Keratinocyte (primary cell): ENCODE measurements at regions not wholly inside any gene's neighbourhood (a gene's known extent, or its start where the extent isn't known, plus 50 kb on each side); places are given as distances from the start of the nearest gene placed in this dataset.

ENCODE experiments used
- DNase-seq: peaks from one replicate; pipeline ENCODE4 v3.0.0-alpha.2; 2011; ENCODE audit warnings: low read depth, missing footprints, low spot score
- FAIRE-seq: peaks from 2 replicates; lab custom pipeline; 2011; peaks lifted over from hg19 to GRCh38; lab: Jason Lieb, UNC
- H2AFZ ChIP-seq: 2 replicates; pipeline ENCODE4 v1.6.0; 2012; ENCODE audit warnings: low read length, control low read depth, inconsistent platforms; ENCODE audit not compliant: control insufficient read depth
- H3K27ac ChIP-seq: 2 replicates; pipeline ENCODE4 v1.5.1; 2011; ENCODE audit warnings: low read length; ENCODE audit not compliant: control insufficient read depth, insufficient read depth
- H3K27me3 ChIP-seq: 3 replicates; pipeline ENCODE4 v1.6.0; 2011; ENCODE audit warnings: low read length; ENCODE audit not compliant: control insufficient read depth, insufficient read depth; ENCODE audit errors: extremely low read depth
- H3K36me3 ChIP-seq, 2 experiments: 2 replicates in 1 of 2; 3 replicates in 1 of 2; pipeline ENCODE4 v1.5.1; 2011; ENCODE audit warnings: low read length in 2 of 2, mild to moderate bottlenecking in 1 of 2; ENCODE audit not compliant: control insufficient read depth in 2 of 2, insufficient read depth in 2 of 2; ENCODE audit errors: extremely low read depth in 1 of 2
- H3K4me1 ChIP-seq: 3 replicates; pipeline ENCODE4 v1.5.1; 2011; ENCODE audit warnings: low read length; ENCODE audit not compliant: control insufficient read depth, insufficient read depth; ENCODE audit errors: extremely low read depth
- H3K4me2 ChIP-seq: 3 replicates; pipeline ENCODE4 v1.6.0; 2011; ENCODE audit warnings: low read depth, low read length; ENCODE audit not compliant: control insufficient read depth, insufficient read depth; ENCODE audit errors: extremely low read depth
- H3K4me3 ChIP-seq, 3 experiments: fragments of 200-600 bp in 1 of 3; sonication (generic) in 1 of 3; 2 replicates in 2 of 3; 3 replicates in 1 of 3; pipeline ENCODE4 v1.5.1; 2011 to 2016; ENCODE audit warnings: low read length in 3 of 3, mild to moderate bottlenecking in 3 of 3, control low read depth in 2 of 3, inconsistent platforms in 1 of 3, low read depth in 1 of 3, mixed read lengths in 1 of 3, mixed run types in 1 of 3, moderate library complexity in 1 of 3; ENCODE audit not compliant: control insufficient read depth in 2 of 3, insufficient read depth in 2 of 3; ENCODE audit errors: extremely low read depth in 1 of 3
- H3K79me2 ChIP-seq: 2 replicates; pipeline ENCODE4 v1.6.0; 2012; ENCODE audit warnings: low read length; ENCODE audit not compliant: control insufficient read depth, insufficient read depth
- H3K9ac ChIP-seq: 3 replicates; pipeline ENCODE4 v1.6.0; 2011; ENCODE audit warnings: low read length; ENCODE audit not compliant: control insufficient read depth, insufficient read depth; ENCODE audit errors: extremely low read depth
- H3K9me1 ChIP-seq: 3 replicates; pipeline ENCODE4 v1.6.0; 2011; ENCODE audit warnings: low read length; ENCODE audit not compliant: control insufficient read depth, insufficient read depth; ENCODE audit errors: extremely low read depth
- H3K9me3 ChIP-seq: 2 replicates; pipeline ENCODE4 v1.5.1; 2012; ENCODE audit warnings: low read depth, low read length; ENCODE audit not compliant: control insufficient read depth
- H4K20me1 ChIP-seq: 3 replicates; pipeline ENCODE4 v1.6.0; 2011; ENCODE audit warnings: low read length; ENCODE audit not compliant: control insufficient read depth, insufficient read depth; ENCODE audit errors: extremely low read depth
- EZH2 ChIP-seq: IDR thresholded peaks from one replicate; pipeline ENCODE4 v1.6.1; 2012; ENCODE audit warnings: inconsistent platforms, mild to moderate bottlenecking, low read length, moderate library complexity
- dilution Hi-C: fragments of 300-500 bp; cut with MboI; formaldehyde crosslinking; loops from one replicate; pipeline ENCODE4 v1.7.0; 2020; ENCODE audit warnings: low sequenced_read_pairs; ENCODE audit not compliant: extremely low pct_ligation_motif_present
- TF ChIP-seq, protein P1 (sequence below), 3 experiments: IDR thresholded peaks in 1 of 3; conservative IDR thresholded peaks in 1 of 3; optimal IDR thresholded peaks in 1 of 3; 2 replicates in 2 of 3; 3 replicates in 1 of 3; pipeline versions ENCODE3 to v1.5.1; 2011; ENCODE audit warnings: low read length in 3 of 3, mild to moderate bottlenecking in 3 of 3, moderate library complexity in 2 of 3, control low read depth in 1 of 3, inconsistent platforms in 1 of 3; ENCODE audit not compliant: insufficient read depth in 2 of 3; ENCODE audit errors: extremely low read depth in 1 of 3

DNA sequence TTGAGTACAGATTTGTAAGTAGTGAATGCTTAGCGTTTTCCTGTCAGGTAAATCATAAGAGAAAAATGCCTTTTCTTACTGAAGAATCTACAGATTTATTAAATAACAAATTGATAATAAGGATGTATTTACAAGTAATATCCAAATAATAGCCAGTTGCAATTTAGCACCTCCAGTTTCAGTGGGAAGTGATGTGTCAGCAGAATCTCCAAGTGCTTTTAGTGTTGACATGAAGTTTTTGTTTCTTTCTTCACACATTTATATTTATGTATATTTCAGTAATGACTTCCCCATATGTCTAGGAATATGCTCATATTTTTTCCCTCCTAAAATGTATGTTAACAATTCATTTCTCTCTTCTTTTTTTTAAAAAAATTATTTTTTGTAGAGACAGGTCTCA lies 229.9 kb upstream of the GRIN3A start:
- dilution Hi-C loops = no loop called here
- no peaks in the 10 kb centered on the region for H3K9me1 ChIP-seq
- no peaks in the 10 kb centered on the region for H3K4me1 ChIP-seq

DNA sequence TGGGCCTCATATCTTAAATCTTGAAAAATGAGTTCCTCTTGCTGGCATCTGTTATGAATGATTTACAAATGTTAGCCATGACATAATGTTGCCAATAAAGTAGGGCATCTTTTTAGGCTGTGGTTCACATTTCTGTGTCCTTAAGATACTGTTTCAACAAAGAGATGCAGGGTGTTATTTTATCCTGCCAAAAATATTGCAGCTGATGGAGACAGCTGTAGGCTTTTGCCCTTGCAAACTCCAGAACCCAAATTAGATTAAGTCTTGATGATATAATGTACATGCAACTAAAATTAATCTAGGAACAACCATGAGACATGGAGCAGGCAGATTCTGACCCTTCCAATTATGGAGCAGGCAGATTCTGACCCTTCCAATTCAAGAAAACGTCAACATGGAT lies 228.2 kb upstream of the GRIN3A start:
- no peaks in the 10 kb centered on the region for H4K20me1 ChIP-seq
- no peaks in the 10 kb centered on the region for H3K79me2 ChIP-seq
- dilution Hi-C loops = no loop called here
- no peak overlapping the region for H3K9ac ChIP-seq
- H3K9me1 ChIP-seq = no peaks in the 10 kb centered on the region
- H3K27ac ChIP-seq = no peak overlapping the region
- TF ChIP-seq, protein P1, sequence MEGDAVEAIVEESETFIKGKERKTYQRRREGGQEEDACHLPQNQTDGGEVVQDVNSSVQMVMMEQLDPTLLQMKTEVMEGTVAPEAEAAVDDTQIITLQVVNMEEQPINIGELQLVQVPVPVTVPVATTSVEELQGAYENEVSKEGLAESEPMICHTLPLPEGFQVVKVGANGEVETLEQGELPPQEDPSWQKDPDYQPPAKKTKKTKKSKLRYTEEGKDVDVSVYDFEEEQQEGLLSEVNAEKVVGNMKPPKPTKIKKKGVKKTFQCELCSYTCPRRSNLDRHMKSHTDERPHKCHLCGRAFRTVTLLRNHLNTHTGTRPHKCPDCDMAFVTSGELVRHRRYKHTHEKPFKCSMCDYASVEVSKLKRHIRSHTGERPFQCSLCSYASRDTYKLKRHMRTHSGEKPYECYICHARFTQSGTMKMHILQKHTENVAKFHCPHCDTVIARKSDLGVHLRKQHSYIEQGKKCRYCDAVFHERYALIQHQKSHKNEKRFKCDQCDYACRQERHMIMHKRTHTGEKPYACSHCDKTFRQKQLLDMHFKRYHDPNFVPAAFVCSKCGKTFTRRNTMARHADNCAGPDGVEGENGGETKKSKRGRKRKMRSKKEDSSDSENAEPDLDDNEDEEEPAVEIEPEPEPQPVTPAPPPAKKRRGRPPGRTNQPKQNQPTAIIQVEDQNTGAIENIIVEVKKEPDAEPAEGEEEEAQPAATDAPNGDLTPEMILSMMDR (optimal IDR thresholded peaks at IDR 0.05 in 1 of 3, IDR thresholded peaks at IDR 0.05 in 1 of 3, conservative IDR thresholded peaks at IDR 0.05 in 1 of 3; ENCODE audit: extremely low read depth in 1 of 3, insufficient read depth in 2 of 3, low read length in 3 of 3) = no peak
- TF ChIP-seq EZH2 = no peak
- no peak overlapping the region for H2AFZ ChIP-seq
- no peak for FAIRE-seq
- H3K9me3 ChIP-seq = no peaks in the 10 kb centered on the region
- no peaks in the 10 kb centered on the region for H3K4me1 ChIP-seq
- H3K27me3 ChIP-seq = no peaks in the 10 kb centered on the region
- H3K4me3 ChIP-seq = no peak overlapping the region
- no peak for DNase-seq
- H3K36me3 ChIP-seq = no peaks in the 10 kb centered on the region
- H3K4me2 ChIP-seq = no peak overlapping the region

More for the DNA sequence above, 229.9 kb upstream of the GRIN3A start:
- Histone ChIP-seq H3K9me3 (no peaks in the 10 kb centered on the region), H3K36me3 (no peaks in the 10 kb centered on the region), H3K4me2 (no peak overlapping the region), H4K20me1 (no peaks in the 10 kb centered on the region), H3K9ac (no peak overlapping the region), H3K79me2 (no peaks in the 10 kb centered on the region), H3K27ac (no peak overlapping the region), H3K4me3 (no peak overlapping the region), H2AFZ (no peak overlapping the region), H3K27me3 (no peaks in the 10 kb centered on the region)
- FAIRE-seq = no peak
- TF ChIP-seq EZH2 = no peak
- TF ChIP-seq, protein P1 (optimal IDR thresholded peaks at IDR 0.05 in 1 of 3, IDR thresholded peaks at IDR 0.05 in 1 of 3, conservative IDR thresholded peaks at IDR 0.05 in 1 of 3; ENCODE audit: extremely low read depth in 1 of 3, insufficient read depth in 2 of 3, low read length in 3 of 3) = no peak
- DNase-seq = no peak
